HCT116 (cell line): ENCODE measurements at regions not wholly inside any gene's neighbourhood (a gene's known extent, or its start where the extent isn't known, plus 50 kb on each side); places are given as distances from the start of the nearest gene placed in this dataset.

Experiments
- ATAC-seq: fragments of 200-7000 bp; cut with Tn5 transposase; 2 replicates; pipeline ENCODE4 v1.9.1; 2020; ENCODE audit warnings: mild to moderate bottlenecking, moderate library complexity
- BruUV-seq: library from RNA; stranded (reverse); fragments of 400-500 nt; replicated peaks from 2 replicates; lab custom pipeline; 2021; lab: Mats Ljungman, UMichigan
- CTCF ChIA-PET: fragments of 300-600 bp; sonication (Branson Sonifier 250); formaldehyde crosslinking; loops from one replicate; lab custom pipeline; 2021; ENCODE audit warnings: antibody characterized with exemption; lab: Charles Lee
- POLR2A ChIA-PET: fragments of 300-600, 350-600 bp; sonication (Branson Sonifier 250); formaldehyde crosslinking; loops from one replicate; lab custom pipeline; 2021; ENCODE audit warnings: antibody characterized with exemption; lab: Charles Lee
- RAD21 ChIA-PET, 2 experiments: fragments of 300-600 bp; sonication (Branson Sonifier 250); formaldehyde crosslinking; loops; one replicate each; lab custom pipeline; 2023; ENCODE audit warnings: low total read pairs in 2 of 2; ENCODE audit not compliant: uncharacterized antibody in 2 of 2, unreplicated experiment in 2 of 2, low non-redundant PET in 1 of 2; lab: Charles Lee
- DNase-seq: peaks from one replicate; pipeline ENCODE4 v3.0.0-alpha.2; 2010; ENCODE audit warnings: low read depth, low spot score
- H2AFZ ChIP-seq: fragments of 200-600 bp; shearing (Covaris generic), sonication (generic); 2 replicates; pipeline ENCODE4 v1.6.1; 2017; ENCODE audit warnings: low read depth, mixed run types, mixed read lengths, antibody characterized with exemption, low read length; ENCODE audit not compliant: poor library complexity, severe bottlenecking
- H3K27ac ChIP-seq: 2 replicates; pipeline ENCODE4 v1.5.1; 2012; ENCODE audit warnings: low read depth, low read length
- H3K27me3 ChIP-seq: fragments of 200-600 bp; sonication (generic); 2 replicates; pipeline ENCODE4 v1.6.1; 2016; ENCODE audit warnings: mixed run types, low read length, mixed read lengths; ENCODE audit not compliant: insufficient read depth
- H3K36me3 ChIP-seq, 2 experiments: fragments of 200-500 bp in 1 of 2; fragments of 200-600 bp in 1 of 2; sonication (Bioruptor generic) in 1 of 2; sonication (generic) in 1 of 2; 2 replicates each; pipeline versions ENCODE4 v1.5.1 to v1.6.1; 2014 to 2016; ENCODE audit warnings: low read length in 2 of 2, inconsistent platforms in 1 of 2, mixed read lengths in 1 of 2, mixed run types in 1 of 2; ENCODE audit not compliant: insufficient read depth in 2 of 2, control insufficient read depth in 1 of 2
- H3K4me1 ChIP-seq, 2 experiments: fragments of 200-600 bp in 1 of 2; sonication (generic) in 1 of 2; 2 replicates each; pipeline versions ENCODE4 v1.5.1 to v1.6.1; 2012 to 2017; ENCODE audit warnings: low read length in 2 of 2, inconsistent platforms in 1 of 2, mild to moderate bottlenecking in 1 of 2, mixed read lengths in 1 of 2, mixed run types in 1 of 2, moderate library complexity in 1 of 2; ENCODE audit not compliant: insufficient read depth in 2 of 2, control insufficient read depth in 1 of 2
- H3K4me2 ChIP-seq: fragments of 200-600 bp; sonication (generic); 2 replicates; pipeline ENCODE4 v1.6.1; 2017; ENCODE audit warnings: mixed run types, low read length, mixed read lengths
- H3K4me3 ChIP-seq, 2 experiments: fragments of 200-600 bp in 1 of 2; sonication (generic) in 1 of 2; replicated peaks in 1 of 2; 2 replicates each; pipeline ENCODE4 v1.5.1; 2011 to 2016; ENCODE audit warnings: low read length in 2 of 2, control low read depth in 1 of 2, low read depth in 1 of 2, mild to moderate bottlenecking in 1 of 2, mixed read lengths in 1 of 2, mixed run types in 1 of 2
- H3K79me2 ChIP-seq: fragments of 200-600 bp; sonication (generic); 2 replicates; pipeline ENCODE4 v1.6.1; 2017; ENCODE audit warnings: mild to moderate bottlenecking, mixed run types, low read length, moderate library complexity, mixed read lengths; ENCODE audit not compliant: insufficient read depth
- H3K9ac ChIP-seq: fragments of 200-600 bp; sonication (generic); 2 replicates; pipeline ENCODE4 v1.6.1; 2016; ENCODE audit warnings: low read length, mixed read lengths
- H3K9me2 ChIP-seq: fragments of 200-600 bp; sonication (generic), shearing (Covaris generic); 2 replicates; pipeline ENCODE4 v1.6.1; 2017; ENCODE audit warnings: mixed run types, mild to moderate bottlenecking, moderate library complexity; ENCODE audit not compliant: insufficient read depth
- H3K9me3 ChIP-seq, 2 experiments: fragments of 200-500 bp in 1 of 2; fragments of 200-600 bp in 1 of 2; sonication (Bioruptor generic) in 1 of 2; sonication (generic) in 1 of 2; 2 replicates each; pipeline ENCODE4 v1.6.1; 2014 to 2017; ENCODE audit warnings: low read length in 2 of 2, mixed read lengths in 2 of 2, inconsistent platforms in 1 of 2, low read depth in 1 of 2, mild to moderate bottlenecking in 1 of 2, mixed run types in 1 of 2, moderate library complexity in 1 of 2; ENCODE audit not compliant: control insufficient read depth in 1 of 2, insufficient read depth in 1 of 2
- H4K20me1 ChIP-seq: fragments of 200-600 bp; sonication (generic), shearing (Covaris generic); 2 replicates; pipeline ENCODE4 v1.6.1; 2017; ENCODE audit warnings: mixed run types, mild to moderate bottlenecking, moderate library complexity; ENCODE audit not compliant: insufficient read depth
- CEBPB ChIP-seq: IDR thresholded peaks from 2 replicates; pipeline ENCODE4 v1.6.1; 2012; ENCODE audit warnings: low read depth
- FOSL1 ChIP-seq: IDR thresholded peaks from 2 replicates; pipeline ENCODE4 v1.6.1; 2012; ENCODE audit warnings: low read depth
- POLR2A ChIP-seq: IDR thresholded peaks from 2 replicates; pipeline ENCODE4 v1.7.0; 2011; ENCODE audit warnings: borderline replicate concordance; ENCODE audit not compliant: insufficient read depth, insufficient read length; ENCODE audit errors: extremely low read depth
- POLR2AphosphoS5 ChIP-seq: IDR thresholded peaks from 2 replicates; pipeline ENCODE4 v1.6.1; 2011; ENCODE audit warnings: mild to moderate bottlenecking, low read depth, low read length, moderate library complexity
- RAD21 ChIP-seq: IDR thresholded peaks from 2 replicates; pipeline ENCODE4 v1.6.1; 2012; ENCODE audit warnings: low read depth, mild to moderate bottlenecking
- intact Hi-C: fragments of 100-400 bp; cut with micrococcal nuclease; formaldehyde crosslinking; loops from 2 replicates; pipeline ENCODE4 v1.10.0; 2022
- TF ChIP-seq, protein P1 (sequence below), 3 experiments: fragments of 200-600 bp in 1 of 3; sonication (generic) in 1 of 3; IDR thresholded peaks in 2 of 3; conservative IDR thresholded peaks in 1 of 3; 2 replicates each; pipeline ENCODE4 v1.5.1; 2012 to 2017; ENCODE audit warnings: low read depth in 2 of 3, low read length in 2 of 3, antibody characterized with exemption in 1 of 3, borderline replicate concordance in 1 of 3, control low read depth in 1 of 3, mild to moderate bottlenecking in 1 of 3, mixed read lengths in 1 of 3, mixed run types in 1 of 3, moderate library complexity in 1 of 3; ENCODE audit not compliant: insufficient read depth in 1 of 3
- TF ChIP-seq, protein P2 (sequence below): IDR thresholded peaks from 2 replicates; pipeline ENCODE4 v1.6.1; 2012
- TF ChIP-seq, protein P3 (sequence below): IDR thresholded peaks from 2 replicates; pipeline ENCODE4 v1.6.1; 2011; ENCODE audit warnings: mild to moderate bottlenecking, low read length, moderate library complexity; ENCODE audit not compliant: insufficient replicate concordance; ENCODE audit errors: extremely low read depth
- TF ChIP-seq, protein P4 (sequence below): IDR thresholded peaks from 2 replicates; pipeline ENCODE4 v1.6.1; 2012; ENCODE audit warnings: low read depth

DNA sequence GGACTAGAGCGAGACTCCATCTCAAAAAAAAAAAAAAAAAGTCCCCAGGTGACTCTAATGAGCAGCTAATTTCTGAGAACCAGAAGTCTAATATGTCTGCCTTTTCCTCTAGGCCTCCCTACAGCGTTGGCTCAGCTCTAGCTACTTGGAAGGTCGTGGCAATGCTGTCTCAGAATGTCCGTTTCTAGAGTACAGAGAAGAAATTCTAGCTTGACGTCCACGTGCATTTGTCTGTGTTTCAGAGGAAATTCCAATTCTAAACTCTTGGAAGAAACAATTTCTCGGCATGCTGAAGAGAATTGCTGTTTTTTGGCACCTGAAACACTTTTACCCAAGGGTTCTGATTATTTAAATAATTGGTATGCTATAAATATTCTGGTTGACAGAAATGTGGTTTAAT lies 78.8 kb downstream of the SOX2 start (continued):
- TF ChIP-seq, protein P1, sequence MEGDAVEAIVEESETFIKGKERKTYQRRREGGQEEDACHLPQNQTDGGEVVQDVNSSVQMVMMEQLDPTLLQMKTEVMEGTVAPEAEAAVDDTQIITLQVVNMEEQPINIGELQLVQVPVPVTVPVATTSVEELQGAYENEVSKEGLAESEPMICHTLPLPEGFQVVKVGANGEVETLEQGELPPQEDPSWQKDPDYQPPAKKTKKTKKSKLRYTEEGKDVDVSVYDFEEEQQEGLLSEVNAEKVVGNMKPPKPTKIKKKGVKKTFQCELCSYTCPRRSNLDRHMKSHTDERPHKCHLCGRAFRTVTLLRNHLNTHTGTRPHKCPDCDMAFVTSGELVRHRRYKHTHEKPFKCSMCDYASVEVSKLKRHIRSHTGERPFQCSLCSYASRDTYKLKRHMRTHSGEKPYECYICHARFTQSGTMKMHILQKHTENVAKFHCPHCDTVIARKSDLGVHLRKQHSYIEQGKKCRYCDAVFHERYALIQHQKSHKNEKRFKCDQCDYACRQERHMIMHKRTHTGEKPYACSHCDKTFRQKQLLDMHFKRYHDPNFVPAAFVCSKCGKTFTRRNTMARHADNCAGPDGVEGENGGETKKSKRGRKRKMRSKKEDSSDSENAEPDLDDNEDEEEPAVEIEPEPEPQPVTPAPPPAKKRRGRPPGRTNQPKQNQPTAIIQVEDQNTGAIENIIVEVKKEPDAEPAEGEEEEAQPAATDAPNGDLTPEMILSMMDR (IDR thresholded peaks at IDR 0.05 in 2 of 3, conservative IDR thresholded peaks at IDR 0.05 in 1 of 3; ENCODE audit: borderline replicate concordance in 1 of 3, insufficient read depth in 1 of 3, low read depth in 2 of 3, low read length in 2 of 3), result no peak
- TF ChIP-seq FOSL1 (no peak), POLR2AphosphoS5 (no peak), POLR2A (no peak), RAD21 (no peak)

DNA sequence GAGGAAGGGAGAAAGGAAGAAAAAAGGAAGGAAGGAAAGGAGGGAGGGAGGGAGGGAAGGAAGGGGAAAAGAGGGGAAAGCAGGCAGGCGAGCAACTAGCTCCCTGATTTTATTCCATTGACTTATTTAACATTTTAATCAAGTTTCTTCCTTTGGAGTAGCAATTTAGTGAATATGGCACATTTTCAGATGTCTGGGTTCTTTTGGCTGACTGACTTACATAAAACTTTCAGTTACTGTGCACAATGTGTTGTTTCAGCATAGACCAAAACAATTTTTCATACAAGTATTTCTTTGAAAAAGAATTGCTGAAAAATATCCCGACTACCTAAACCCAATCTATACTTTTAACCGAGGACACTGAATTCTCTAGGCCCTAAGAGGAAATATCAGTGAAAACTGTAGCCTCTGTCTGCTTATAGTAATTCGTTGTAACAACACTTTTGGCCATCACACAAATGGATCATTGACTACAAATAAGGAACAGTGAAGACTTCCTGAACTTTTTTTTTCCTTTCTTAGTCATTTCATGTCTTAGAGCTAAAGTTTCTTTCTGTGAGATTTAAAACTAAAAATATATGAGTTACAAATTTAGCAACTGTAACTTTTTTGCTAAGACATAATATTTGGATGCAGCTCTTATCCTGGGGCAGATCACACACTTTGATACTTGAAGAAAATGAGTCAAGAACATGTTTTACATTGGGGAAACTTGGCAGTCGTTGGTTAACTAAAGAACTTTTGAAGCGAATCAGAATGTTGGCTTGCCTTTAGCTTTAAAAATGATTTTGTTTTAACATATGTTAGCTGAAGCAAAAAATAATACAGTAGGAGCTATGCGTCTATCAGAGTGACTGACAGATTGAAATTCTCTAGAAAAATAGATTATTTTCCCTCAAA lies 79.6 kb downstream of the SOX2 start:
- ATAC-seq, result no peak
- no peak overlapping the region for H3K4me2 ChIP-seq
- CTCF ChIA-PET, result no interaction called here
- H4K20me1 ChIP-seq, result no peaks in the 10 kb centered on the region
- no peaks in the 10 kb centered on the region for H3K79me2 ChIP-seq
- H3K27ac ChIP-seq, result no peak overlapping the region
- H2AFZ ChIP-seq, result no peak overlapping the region
- TF ChIP-seq CEBPB, result no peak
- TF ChIP-seq, protein P2, sequence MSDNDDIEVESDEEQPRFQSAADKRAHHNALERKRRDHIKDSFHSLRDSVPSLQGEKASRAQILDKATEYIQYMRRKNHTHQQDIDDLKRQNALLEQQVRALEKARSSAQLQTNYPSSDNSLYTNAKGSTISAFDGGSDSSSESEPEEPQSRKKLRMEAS, result no peak
- TF ChIP-seq, protein P3, sequence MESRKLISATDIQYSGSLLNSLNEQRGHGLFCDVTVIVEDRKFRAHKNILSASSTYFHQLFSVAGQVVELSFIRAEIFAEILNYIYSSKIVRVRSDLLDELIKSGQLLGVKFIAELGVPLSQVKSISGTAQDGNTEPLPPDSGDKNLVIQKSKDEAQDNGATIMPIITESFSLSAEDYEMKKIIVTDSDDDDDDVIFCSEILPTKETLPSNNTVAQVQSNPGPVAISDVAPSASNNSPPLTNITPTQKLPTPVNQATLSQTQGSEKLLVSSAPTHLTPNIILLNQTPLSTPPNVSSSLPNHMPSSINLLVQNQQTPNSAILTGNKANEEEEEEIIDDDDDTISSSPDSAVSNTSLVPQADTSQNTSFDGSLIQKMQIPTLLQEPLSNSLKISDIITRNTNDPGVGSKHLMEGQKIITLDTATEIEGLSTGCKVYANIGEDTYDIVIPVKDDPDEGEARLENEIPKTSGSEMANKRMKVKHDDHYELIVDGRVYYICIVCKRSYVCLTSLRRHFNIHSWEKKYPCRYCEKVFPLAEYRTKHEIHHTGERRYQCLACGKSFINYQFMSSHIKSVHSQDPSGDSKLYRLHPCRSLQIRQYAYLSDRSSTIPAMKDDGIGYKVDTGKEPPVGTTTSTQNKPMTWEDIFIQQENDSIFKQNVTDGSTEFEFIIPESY, result no peak
- TF ChIP-seq RAD21, result no peak
- TF ChIP-seq, protein P4, sequence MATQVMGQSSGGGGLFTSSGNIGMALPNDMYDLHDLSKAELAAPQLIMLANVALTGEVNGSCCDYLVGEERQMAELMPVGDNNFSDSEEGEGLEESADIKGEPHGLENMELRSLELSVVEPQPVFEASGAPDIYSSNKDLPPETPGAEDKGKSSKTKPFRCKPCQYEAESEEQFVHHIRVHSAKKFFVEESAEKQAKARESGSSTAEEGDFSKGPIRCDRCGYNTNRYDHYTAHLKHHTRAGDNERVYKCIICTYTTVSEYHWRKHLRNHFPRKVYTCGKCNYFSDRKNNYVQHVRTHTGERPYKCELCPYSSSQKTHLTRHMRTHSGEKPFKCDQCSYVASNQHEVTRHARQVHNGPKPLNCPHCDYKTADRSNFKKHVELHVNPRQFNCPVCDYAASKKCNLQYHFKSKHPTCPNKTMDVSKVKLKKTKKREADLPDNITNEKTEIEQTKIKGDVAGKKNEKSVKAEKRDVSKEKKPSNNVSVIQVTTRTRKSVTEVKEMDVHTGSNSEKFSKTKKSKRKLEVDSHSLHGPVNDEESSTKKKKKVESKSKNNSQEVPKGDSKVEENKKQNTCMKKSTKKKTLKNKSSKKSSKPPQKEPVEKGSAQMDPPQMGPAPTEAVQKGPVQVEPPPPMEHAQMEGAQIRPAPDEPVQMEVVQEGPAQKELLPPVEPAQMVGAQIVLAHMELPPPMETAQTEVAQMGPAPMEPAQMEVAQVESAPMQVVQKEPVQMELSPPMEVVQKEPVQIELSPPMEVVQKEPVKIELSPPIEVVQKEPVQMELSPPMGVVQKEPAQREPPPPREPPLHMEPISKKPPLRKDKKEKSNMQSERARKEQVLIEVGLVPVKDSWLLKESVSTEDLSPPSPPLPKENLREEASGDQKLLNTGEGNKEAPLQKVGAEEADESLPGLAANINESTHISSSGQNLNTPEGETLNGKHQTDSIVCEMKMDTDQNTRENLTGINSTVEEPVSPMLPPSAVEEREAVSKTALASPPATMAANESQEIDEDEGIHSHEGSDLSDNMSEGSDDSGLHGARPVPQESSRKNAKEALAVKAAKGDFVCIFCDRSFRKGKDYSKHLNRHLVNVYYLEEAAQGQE, result no peak
- TF ChIP-seq, all 23 proteins: peak for 0
- no peak overlapping the region for H3K9ac ChIP-seq
- 0 out of 2 replicates have a peak, but pooled peaks cover under 1% of the 10 kb centered on the region for H3K9me2 ChIP-seq
- no peaks in the 10 kb centered on the region for H3K36me3 ChIP-seq
- no peak for DNase-seq
- BruUV-seq, result no TSS peak
- POLR2A ChIA-PET, result no interaction called here
- no peaks in the 10 kb centered on the region for H3K4me1 ChIP-seq
- H3K9me3 ChIP-seq, result no peaks in the 10 kb centered on the region
- intact Hi-C loops, result no loop called here
- no peaks in the 10 kb centered on the region for H3K27me3 ChIP-seq
- H3K4me3 ChIP-seq, result no peak overlapping the region
- RAD21 ChIA-PET, result no interaction called here
